CD4-positive, alpha-beta T cell treated with Interleukin-15 for 1 hour (primary cell): ENCODE measurements at regions not wholly inside any gene's neighbourhood (a gene's known extent, or its start where the extent isn't known, plus 50 kb on each side); places are given as distances from the start of the nearest gene placed in this dataset.

Source experiments
- DNase-seq: peaks from one replicate; pipeline ENCODE4 v3.0.0-alpha.2; 2020

DNA sequence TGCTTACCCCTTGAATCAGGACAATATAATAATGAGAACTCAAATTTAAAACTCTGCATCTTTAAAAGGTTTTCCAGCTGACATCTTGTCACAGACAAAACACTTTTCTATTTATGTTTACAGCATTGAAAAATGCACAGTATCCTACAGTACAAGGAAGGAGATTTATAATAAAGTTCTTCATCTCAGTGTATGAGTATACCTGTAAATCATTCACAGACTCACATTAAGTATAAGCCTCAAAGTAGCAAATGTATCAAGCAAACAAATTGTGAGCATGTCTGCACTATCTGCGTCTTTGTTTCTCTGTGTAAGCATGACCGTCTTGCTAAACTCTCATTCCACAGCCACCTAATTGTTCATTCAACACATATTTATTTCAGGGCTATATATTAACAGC is 52.8 kb downstream of the PPP1R2C start:
- DNase-seq = no peak

DNA sequence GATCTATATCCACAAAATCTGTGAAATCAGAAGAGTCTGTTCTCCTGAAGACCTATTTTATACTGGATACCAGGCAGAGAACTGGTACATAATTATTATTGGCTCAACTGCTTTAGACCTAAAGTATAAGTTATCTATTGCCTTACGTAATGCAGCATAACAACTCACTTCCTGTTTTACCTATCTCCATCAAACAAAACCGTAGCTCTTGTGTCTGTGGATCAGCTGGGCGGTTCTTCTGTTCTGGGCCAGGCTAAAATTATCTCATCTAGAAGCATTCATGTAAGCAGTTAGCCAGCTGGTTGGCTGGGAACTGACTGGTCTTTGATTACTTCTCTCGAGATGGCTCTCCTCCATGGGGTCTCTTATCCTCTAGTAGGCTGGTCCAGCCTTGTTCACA is 57.8 kb downstream of the PPP1R2C start:
- no peak for DNase-seq

DNA sequence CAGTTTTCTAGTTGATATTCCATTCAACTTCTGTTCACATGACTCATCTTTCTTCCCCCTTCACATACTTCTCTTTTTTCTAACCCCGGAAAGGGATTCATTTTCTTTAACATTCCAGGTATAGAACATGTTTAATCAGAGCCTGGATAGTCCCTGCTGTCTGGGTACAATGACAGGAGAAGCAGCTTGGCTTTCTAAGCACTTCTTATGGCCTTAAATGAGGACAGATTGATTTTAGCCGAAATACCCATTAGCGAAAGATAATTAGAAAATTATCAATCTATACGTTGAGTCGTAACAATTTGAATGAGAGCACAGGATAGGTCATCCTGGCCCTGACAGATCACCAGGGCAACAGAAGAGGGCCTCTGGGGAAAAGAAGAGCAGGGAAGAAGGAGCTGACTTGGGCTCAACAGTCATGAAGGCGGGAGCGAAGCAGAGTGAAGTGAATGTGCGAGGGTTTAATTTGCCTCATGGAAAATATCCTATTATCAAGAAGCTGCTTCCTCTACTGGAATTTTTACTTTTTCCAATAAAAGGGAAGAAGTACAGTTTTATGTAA is 62.2 kb downstream of the PPP1R2C start:
- DNase-seq = no peak

DNA sequence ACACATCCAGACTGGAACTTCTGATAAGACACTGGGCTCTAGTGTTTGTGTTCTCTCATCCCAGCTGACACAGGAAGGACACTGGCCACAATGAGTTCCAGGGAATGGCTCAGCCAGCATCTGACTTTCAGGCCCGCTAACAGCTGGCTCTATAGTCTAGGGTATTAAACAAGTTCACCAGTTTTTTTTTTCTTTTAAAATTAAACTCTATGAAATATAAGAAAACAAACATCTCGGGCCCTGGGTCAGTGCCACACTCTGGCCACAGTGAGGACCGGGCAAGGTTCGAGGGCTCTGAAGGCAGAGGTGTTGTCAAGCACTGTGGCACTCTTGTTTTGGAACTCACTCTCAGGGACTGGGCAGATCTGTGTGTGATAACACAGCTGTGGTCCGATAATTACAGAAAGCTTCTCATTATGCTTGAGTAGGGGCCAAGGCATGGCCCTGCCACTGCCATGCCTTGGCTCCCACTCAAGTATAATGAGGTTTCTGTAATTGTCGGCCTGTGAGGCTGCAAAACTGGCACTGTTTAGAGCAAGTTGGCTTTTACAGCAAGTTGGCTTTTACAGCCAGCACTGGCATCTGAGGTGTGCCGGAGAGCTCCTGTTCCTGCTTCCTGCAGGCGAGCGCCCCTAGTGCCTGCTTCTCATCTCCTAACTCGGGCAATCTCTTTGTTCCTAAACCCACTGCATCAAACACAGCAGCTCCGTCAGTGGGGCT is 62.8 kb downstream of the PPP1R2C start:
- peak; percentile 26 for DNase-seq

DNA sequence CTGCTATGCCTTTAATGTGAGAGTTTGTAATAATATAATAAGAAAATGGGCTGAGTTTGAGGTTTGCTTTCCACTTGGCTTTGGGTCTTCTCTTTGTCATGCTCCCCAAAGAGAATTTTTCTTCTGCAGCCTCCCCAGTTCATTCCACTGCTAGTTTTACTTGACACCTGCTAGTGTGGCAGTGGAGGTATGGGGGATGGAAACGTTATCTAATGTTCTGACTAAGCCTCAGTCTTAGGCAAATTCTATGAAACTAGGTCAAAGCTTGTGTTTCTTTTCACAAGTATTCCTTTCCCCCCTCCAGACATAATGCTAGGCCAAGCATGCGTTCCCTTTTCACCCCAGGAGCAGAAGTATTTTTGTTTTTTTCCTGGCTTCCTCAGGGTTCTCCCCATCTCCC is 67.5 kb downstream of the PPP1R2C start:
- DNase-seq = no peak

DNA sequence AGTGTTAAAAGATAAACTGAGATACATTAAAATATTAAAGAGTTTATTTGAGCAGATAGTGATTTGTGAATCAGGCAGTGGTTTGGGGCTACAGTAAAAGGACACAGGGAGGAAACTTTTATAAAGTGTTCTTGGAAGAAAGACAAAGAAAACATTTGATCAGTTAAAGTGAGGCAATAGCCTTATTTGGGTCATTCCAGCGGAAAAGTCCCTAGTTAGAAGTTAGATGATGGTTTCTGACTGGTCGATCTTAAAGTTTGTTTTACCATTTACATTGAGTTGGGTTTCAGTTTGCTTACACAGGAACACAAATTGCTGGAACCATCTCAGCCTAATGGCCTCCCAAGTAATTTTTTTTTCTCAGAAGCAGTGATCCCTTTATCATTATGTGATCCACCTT is 69.7 kb downstream of the PPP1R2C start:
- DNase-seq = no peak

DNA sequence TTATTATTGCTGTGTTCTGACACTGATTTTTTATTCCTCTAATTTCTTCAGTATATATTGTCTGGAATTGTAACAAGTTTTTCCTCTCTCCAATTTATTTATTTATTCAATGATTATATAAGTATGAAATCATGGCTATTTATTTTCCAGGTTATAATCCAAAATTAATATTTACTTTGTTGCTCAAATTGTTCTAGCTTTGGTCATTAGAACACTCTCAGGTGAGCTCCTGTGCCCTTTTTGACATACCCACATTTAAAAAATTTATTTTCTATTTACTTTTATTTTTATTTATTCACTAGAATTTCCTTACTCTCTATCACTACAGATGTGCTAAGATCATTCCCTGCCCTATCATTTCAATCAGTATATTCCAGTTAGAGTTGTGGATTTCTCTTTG is 70.2 kb downstream of the PPP1R2C start:
- DNase-seq = no peak

DNA sequence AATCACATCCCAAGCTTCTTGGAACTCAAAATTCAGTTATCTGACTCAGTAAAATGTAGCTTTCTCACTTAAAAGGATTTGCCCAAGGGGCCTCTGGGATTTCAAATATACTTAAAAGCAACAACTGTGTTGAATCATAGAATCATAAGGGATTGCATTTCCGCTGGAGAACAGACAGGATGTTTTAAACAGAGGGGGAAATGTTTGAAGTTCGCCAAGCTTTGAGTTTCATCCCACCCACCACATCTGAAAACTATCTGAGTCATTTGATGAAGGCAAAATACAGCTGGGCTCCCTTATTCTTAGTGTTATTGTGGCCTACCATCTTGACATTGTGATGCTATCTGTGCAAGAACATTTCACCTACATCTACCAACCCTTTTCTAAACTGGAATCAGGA is 73.5 kb downstream of the PPP1R2C start:
- DNase-seq = no peak

DNA sequence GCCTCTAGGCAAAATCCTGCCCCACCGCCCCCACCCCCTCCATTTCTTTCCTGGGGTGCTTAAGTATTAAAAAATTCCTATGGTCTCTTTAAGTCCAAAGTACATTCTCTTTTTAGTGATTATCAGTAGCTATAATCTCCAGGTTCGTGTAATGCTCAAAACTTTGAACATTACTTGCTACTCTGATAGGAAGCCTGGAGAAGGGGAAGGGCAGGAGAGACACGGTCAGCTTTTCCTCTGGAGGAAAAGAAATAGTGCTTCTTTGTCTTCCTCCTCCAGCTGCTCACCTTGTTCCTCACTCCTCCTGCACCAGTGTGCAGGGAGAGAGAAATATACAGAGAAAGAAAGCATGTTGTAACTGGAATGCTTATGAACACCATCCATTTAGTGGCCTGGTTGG is 80.4 kb downstream of the PPP1R2C start:
- DNase-seq = no peak

DNA sequence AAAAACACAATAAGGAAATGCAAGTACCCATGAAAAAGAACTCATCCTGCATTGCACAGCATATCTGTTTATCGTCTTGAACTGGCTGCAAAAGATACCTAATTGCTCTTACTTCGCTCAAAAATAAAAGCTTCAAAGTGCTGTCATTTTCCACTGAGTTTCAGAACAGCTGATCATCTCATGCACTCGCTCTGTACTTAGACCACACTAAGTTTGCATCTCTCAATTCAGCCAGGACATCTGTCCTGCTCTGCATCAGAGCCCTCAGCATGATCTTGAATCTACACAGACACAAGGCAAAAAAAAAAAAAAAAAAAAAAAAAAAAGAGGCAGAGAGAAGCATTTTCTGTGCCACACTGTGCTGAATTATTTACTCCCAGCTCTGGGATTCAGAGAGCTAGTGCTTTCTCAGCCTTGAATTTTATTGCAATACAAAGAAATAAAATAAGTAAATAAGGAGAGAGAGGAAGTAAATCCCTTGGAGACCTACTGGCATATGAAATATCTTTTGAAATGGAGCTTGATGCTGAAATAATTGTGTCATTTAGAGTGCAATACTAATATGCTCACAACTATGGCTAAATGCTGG is 81.3 kb downstream of the PPP1R2C start:
- DNase-seq = no peak

DNA sequence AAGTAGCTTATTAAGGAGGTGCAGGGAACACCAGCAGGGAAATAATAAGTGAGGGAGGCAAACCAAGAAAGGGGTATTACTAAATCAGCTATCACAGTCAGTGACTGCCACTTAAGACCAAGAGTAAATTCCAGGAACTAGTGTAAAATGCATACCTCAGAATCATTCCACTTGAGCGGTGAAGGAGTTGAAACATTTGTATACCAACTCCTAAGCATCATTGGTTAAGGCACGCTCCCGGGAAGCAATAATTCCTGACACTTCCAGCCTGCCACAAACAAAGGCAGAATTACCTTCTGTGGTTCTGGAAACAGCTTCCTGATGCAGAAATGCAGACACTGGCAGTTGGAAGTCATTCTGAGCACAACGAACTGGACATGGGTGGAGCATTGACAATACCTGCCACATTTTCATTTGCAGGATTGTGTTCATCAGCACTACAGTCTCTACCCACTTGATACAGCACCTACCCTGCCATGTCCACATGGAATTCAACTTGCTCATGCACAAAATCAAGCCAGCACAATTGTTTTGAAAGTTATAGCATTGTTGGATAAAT is 82.1 kb downstream of the PPP1R2C start:
- no peak for DNase-seq

DNA sequence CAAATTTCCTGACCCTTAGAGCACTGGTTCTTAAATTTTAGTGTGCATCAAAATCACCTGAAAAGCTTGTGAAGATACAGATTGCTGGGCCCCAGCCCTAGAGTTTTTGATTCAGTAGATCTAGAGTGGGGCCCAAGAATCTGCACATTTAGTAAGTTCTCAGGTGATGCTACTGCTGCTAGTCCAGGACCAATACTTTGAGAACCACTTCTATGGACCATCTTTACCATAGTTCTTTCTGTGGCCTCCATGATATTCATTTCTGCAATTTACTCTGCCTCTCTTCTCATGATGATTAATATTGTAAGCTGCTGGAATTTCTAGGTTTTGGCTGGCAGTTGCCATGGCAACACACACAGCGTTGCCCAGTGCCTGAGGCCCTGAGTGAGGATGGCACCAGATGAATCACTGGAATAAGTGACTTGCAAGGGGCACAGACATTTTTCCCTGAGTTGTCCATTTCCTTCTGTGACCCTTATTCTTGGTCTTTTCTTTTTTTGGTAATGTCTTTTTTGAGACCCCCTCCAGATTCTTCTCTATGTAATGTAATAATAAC is 83.6 kb downstream of the PPP1R2C start:
- DNase-seq = no peak

DNA sequence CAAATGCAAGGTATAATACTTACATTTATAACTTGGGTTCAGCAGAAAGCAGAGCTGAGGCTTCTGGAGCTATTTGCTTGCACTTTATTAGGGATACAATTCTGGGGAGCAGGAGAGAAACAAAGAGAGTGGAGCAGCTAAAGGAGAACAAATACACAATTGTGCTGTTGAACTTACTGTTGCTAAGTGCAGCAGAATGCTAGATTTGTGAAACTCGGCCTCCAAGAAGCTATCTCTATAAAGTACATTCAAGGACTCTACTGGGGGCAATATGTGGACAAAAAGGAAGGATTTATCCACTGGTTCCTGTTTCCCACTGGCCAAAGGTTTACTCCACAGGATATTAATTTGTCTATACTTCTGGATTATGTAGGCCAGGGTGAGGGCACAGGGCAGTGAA is 86.8 kb downstream of the PPP1R2C start:
- no peak for DNase-seq

DNA sequence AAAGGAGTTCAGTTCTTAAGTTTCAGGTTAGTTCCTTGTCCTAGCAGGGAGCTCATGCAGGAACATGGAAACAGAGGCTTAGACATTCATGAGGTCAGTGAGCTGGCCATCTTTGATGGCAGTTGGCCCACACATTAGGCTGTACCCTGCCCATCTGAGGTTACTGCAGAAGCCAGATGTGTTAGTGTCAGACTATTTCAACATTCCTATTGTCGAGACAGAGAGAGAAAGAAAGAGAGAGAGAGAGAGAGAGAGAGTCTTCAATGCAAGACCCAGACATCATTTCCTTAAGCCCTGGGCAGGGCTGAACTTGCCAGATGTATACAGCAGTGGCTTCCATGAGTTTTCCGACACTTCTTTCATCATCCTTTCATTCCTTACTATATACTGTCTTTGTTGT is 91.3 kb downstream of the PPP1R2C start:
- no peak for DNase-seq

DNA sequence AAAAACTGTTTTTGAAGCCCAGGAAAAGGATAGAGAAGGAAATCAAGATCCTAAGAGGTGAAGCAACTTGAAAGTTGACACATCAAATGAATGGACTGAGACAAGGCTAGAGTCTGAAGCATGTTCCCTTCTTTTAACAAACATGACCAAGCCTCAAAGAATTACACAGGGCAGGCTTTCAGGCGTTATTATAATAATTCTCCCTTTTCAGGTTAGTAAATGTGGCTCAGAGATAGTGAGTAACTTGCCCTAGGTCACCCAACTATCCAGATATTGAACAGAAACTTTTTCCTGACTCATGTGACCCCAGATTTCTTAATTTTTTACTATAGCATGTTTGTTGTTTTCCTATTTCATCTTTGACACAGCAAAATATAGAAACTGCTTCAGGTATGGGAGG is 91.7 kb downstream of the PPP1R2C start:
- no peak for DNase-seq

DNA sequence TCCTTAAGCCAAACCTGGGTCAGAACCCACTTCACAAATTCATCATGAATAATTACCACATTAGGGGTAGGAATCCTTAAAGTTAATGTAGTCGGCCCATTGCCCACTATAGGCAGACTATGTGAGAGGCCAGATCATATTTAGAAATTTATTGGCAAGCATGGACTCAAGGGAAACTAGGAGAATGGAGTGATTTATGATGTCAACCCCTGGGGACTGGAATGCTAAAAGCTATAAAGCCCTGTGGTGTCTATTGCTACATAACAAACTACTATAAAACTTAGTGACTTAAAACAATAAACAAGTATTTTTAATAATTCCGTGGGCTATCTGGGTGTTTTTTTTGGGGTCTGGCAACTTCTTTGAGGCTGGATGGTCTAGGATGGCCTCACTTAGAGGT is 93.9 kb downstream of the PPP1R2C start:
- DNase-seq = no peak

DNA sequence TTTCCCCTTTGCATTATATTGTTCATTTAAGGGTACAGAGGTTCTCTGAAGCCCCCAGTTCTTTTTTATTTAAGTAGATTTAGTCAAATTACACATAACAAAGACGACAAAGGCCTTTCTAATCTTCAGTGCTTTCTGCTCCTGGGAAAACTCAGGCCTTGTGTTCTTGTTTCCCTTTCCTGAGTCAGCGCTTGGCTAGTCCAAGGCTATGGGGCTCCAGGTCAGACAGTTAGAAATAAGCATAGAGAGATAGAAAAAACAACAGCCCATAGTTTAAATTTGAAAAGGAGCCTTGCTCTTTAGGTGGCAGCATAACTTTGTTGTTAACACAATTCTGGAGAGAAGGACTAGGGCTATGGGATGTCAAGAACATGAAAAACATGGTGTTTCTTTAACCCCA is 97.3 kb downstream of the PPP1R2C start:
- no peak for DNase-seq

DNA sequence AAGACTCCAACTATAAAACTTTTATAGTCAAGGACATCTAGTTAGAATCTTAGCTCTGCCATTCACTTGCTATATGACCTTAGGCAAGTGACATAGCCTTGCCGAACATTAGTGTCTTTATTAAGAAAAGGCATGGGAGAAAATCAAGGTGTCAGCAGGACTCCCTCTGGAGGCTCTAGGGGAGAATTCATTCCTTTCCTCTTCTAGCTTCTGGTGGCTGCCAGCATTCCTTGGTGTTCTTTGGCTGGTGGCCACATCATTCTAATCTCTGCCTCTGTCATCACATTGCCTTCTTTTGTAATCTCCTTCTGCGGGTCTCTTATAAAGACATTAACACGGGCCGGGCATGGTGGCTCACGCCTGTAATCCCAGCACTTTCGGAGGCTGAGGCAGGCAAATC is 99.8 kb downstream of the PPP1R2C start:
- no peak for DNase-seq

DNA sequence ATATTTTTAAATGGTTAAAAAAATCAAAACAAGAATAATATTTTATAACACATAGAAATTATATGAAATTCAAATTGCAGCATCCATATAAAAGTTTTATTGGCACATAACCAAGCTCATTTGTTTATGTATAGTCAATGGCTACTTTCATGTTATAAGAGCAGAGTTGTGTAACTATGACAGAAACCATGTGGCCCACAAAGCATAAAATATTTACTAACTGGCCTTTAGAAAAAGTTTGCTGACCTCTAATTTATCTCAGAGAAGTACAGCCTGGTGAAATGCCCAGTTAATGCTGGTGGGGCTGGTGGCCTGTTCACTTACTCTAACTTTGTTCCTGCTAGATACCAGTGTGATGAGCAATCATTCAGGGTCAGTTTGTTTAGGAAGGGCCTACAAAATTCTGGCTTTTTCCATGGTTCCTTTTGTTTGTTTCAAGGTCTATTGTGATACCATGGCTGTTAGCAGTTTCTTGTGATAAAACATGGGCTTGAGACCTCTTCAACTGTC is 104.6 kb downstream of the PPP1R2C start:
- DNase-seq = no peak

DNA sequence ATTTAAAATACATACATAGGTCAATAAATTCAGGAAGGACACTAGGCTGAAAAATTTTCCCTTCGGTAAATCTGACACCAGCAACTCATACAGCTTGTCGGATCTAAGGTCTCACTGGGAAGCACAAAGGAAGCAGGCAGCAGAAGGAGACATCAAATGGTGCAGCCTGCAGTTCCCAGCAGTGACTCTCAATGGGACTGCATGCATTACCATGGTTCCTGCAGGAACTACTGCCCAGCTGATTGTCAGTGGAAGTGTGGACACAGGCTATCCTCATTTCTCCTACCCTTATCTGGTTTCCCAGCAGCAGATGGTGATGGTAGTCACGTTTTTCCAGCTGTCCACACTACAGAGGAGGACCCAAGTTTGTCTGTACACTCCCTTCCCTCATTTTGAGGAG is 113.3 kb downstream of the PPP1R2C start:
- DNase-seq = no peak

DNA sequence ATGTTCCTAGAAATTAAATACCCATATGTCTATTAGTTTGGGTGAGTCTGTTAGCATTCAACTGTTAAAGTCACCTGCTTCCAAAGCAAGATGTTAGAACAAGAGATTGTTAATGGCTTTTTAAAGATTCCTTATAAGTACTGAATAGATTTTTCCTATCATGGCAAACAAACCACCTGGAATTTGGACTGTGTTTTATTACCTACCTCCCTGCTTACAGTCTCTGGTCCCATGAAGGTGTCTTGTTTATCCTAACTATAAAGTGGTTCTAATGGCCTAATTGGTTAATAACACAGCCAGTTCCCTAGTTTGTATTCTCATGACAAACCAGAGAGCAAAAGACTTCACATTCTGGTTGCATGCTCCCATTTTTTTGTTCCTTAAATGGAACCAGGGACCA is 149.5 kb downstream of the PPP1R2C start:
- no peak for DNase-seq

DNA sequence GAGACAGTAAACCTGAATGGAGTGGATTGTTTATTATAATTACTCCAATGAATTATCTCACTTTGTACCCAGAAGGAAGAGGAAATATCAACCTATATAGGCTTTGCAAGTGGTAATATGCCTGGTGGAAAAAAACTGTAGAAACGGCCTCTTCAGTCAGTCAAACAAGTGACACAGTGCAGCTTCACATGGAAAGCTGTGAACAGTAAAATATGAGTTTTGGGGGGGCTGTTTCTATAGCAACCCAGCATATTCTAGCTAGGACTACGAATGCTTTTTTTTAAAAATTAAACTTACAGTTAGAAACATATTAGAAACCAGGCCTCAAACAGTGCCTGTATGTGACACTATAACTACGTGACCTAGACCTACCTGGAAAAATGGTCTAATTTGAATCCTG is 150.1 kb downstream of the PPP1R2C start:
- no peak for DNase-seq

DNA sequence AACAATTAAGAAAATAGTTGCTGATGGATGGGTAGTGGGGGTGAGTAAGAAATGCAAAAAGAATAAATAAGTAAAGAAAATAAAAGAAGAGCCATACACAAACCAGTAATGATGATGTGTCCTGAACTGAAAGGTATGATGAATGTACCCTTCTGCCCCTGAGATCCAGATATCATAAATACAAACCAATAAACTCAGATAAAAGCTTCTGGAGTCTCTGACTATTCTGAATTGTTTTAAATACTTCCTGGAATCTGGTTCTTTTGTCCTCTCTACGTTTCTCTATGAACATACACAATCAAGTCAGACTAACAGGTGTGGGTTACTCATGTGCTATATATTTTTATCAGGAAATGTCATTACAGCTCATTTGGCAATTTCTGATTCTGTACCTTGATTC is 153.4 kb downstream of the PPP1R2C start:
- no peak for DNase-seq

DNA sequence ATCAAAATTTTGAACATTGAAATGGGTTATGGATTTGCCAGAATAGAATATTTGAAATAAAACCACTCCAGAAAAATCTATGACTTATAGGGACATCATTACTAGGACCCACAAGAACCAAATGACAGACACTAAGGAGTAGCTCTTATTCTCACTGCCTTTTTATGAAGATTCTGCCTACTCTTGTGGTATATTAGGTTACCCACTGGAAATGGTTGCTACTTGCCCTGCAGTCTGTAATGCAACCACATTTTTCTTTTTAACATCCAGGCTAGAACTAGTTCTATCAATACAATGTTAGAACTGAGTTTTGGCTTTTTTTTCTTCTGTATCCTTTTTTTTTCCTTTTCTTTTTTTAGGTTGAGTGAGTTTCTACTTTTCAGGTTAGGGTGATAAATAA is 158.9 kb downstream of the PPP1R2C start:
- DNase-seq = no peak
